Breast epithelium (tissue), 4 donors: ENCODE measurements at regions not wholly inside any gene's neighbourhood (a gene's known extent, or its start where the extent isn't known, plus 50 kb on each side); places are given as distances from the start of the nearest gene placed in this dataset.

Source experiments
- DNase-seq, 2 donors: peaks; one replicate each; pipeline ENCODE4 v3.0.0-alpha.2; 2019; ENCODE audit warnings: low spot score in 2 of 2
- H3K27ac ChIP-seq, 2 donors: fragments of 200-600 bp; sonication (generic) in 1 of 2; one replicate each; pipeline ENCODE4 v1.5.1; 2016 to 2019; ENCODE audit warnings: mild to moderate bottlenecking in 1 of 2
- H3K27me3 ChIP-seq, 2 donors: fragments of 200-600 bp; sonication (generic) in 1 of 2; one replicate each; pipeline versions ENCODE4 v1.5.1 to v1.6.0; 2017 to 2019; ENCODE audit warnings: control low read depth in 1 of 2, mild to moderate bottlenecking in 1 of 2
- H3K36me3 ChIP-seq: fragments of 200-600 bp; one replicate; pipeline ENCODE4 v1.5.1; 2019
- H3K4me1 ChIP-seq, 2 donors: fragments of 200-600 bp; sonication (generic); one replicate each; pipeline ENCODE4 v1.5.1; 2016 to 2019; ENCODE audit warnings: control low read depth in 1 of 2
- H3K4me3 ChIP-seq, 3 donors: fragments of 200-600 bp; sonication (generic); 1 replicate in 2 of 3; 2 replicates in 1 of 3; pipeline ENCODE4 v1.5.1; 2016 to 2019; ENCODE audit warnings: mild to moderate bottlenecking in 3 of 3, moderate library complexity in 2 of 3
- H3K9me3 ChIP-seq, 2 donors: fragments of 200-600 bp; sonication (generic) in 1 of 2; one replicate each; pipeline ENCODE4 v1.5.1; 2016 to 2019; ENCODE audit warnings: control low read depth in 1 of 2
- POLR2A ChIP-seq: fragments of 450-650 bp; IDR thresholded peaks from one replicate; pipeline ENCODE4 v1.6.1; 2016; ENCODE audit warnings: antibody characterized with exemption, mild to moderate bottlenecking, moderate library complexity
- POLR2AphosphoS5 ChIP-seq, 3 donors: sonication (generic); formaldehyde crosslinking; IDR thresholded peaks; one replicate each; pipeline ENCODE4 v1.6.1; 2017; ENCODE audit warnings: antibody characterized with exemption in 3 of 3
- intact Hi-C: fragments of 100-400 bp; cut with DNase I; formaldehyde crosslinking; loops from one replicate; pipeline ENCODE4 v1.15.1; 2023; ENCODE audit warnings: low total_unique reads
- TF ChIP-seq, protein P1 (sequence below), 3 donors: fragments of 450-650 bp; IDR thresholded peaks; one replicate each; pipeline ENCODE4 v1.5.1; 2016 to 2017; ENCODE audit warnings: antibody characterized with exemption in 3 of 3, mild to moderate bottlenecking in 3 of 3, moderate library complexity in 3 of 3

GRCh38 chrX:114363346-114363745, 220.5 kb upstream of the HTR2C start:
- no peaks in the 10 kb centered on the region for H3K9me3 ChIP-seq
- TF ChIP-seq, protein P1, sequence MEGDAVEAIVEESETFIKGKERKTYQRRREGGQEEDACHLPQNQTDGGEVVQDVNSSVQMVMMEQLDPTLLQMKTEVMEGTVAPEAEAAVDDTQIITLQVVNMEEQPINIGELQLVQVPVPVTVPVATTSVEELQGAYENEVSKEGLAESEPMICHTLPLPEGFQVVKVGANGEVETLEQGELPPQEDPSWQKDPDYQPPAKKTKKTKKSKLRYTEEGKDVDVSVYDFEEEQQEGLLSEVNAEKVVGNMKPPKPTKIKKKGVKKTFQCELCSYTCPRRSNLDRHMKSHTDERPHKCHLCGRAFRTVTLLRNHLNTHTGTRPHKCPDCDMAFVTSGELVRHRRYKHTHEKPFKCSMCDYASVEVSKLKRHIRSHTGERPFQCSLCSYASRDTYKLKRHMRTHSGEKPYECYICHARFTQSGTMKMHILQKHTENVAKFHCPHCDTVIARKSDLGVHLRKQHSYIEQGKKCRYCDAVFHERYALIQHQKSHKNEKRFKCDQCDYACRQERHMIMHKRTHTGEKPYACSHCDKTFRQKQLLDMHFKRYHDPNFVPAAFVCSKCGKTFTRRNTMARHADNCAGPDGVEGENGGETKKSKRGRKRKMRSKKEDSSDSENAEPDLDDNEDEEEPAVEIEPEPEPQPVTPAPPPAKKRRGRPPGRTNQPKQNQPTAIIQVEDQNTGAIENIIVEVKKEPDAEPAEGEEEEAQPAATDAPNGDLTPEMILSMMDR (IDR thresholded peaks at IDR 0.05): no peak
- TF ChIP-seq POLR2A: no peak
- TF ChIP-seq POLR2AphosphoS5 (IDR thresholded peaks at IDR 0.05): no peak
- no peaks in the 10 kb centered on the region for H3K36me3 ChIP-seq
- peaks cover 0 to 15% of the 10 kb centered on the region in 2 donors for H3K27me3 ChIP-seq
- no peak overlapping the region for H3K27ac ChIP-seq
- no peaks in the 10 kb centered on the region for H3K4me1 ChIP-seq
- intact Hi-C loops: no loop called here
- DNase-seq: no peak
- H3K4me3 ChIP-seq: no peak overlapping the region

GRCh38 chrX:114365065-114365834, 218.6 kb upstream of the HTR2C start:
- TF ChIP-seq POLR2A (no peak), POLR2AphosphoS5 (IDR thresholded peaks at IDR 0.05) (no peak)
- TF ChIP-seq, protein P1 (IDR thresholded peaks at IDR 0.05): no peak
- no peaks in the 10 kb centered on the region for H3K9me3 ChIP-seq
- no peak overlapping the region for H3K4me3 ChIP-seq
- H3K27ac ChIP-seq: no peak overlapping the region
- no peak for DNase-seq
- intact Hi-C loops: no loop called here
- H3K36me3 ChIP-seq: no peaks in the 10 kb centered on the region
- H3K4me1 ChIP-seq: no peaks in the 10 kb centered on the region
- peaks cover 0 to 20% of the 10 kb centered on the region in 2 donors for H3K27me3 ChIP-seq

DNA sequence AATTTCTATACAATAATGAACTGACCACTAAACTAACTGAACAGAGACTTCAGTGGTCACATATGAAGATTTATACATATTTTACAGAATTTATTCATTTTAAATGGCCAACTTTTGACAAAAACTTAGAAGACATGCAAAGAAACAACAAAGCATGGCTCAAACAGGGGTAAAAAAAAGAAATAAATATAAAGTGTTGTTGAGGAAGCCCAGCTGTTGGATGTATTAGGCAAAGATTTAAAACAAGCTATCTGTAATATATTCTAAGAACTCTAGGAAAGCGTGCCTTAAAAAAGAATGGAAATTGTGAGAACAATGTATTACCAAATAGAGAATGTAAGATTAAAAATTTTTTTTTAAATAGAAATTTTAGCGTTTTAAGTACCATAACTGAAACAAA, 210.9 kb upstream of the HTR2C start:
- no peak overlapping the region for H3K4me3 ChIP-seq
- DNase-seq: no peak
- peaks cover 0 to 26% of the 10 kb centered on the region in 2 donors for H3K27me3 ChIP-seq
- TF ChIP-seq, protein P1 (IDR thresholded peaks at IDR 0.05): no peak
- no peak for TF ChIP-seq POLR2AphosphoS5 (IDR thresholded peaks at IDR 0.05)
- TF ChIP-seq POLR2A: no peak
- H3K9me3 ChIP-seq: no peaks in the 10 kb centered on the region
- no peaks in the 10 kb centered on the region for H3K36me3 ChIP-seq
- intact Hi-C loops: no loop called here
- no peaks in the 10 kb centered on the region for H3K4me1 ChIP-seq
- no peak overlapping the region for H3K27ac ChIP-seq

DNA sequence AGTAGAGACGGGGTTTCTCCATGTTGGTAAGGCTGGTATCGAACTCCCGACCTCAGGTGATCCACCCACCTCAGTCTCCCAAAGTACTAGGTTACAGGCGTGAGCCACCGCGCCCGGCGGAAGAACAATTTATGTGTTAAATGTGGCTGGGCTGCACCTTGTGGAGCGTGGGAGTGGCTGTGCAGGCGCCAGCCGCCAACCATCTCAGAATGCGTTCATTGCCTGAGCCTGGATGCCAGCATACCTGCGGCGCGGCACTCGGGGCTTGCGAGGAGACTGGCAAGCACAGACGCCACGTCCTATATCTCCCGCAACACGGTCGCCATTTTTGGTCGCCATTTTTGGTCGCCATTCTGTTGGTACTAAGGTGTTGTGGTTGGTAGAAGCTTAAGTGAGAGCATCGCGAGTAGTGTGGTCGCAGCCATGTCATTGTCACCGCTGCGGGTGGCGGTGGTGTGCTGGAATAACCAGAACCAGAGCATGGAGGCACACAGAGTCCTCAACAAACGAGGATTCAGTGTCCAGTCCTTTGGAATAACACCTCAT, 193.6 kb upstream of the HTR2C start:
- Histone ChIP-seq H3K27me3 (peaks cover 0 to 10% of the 10 kb centered on the region in 2 donors), H3K36me3 (no peaks in the 10 kb centered on the region), H3K9me3 (no peaks in the 10 kb centered on the region), H3K4me3 (no peak overlapping the region), H3K4me1 (no peaks in the 10 kb centered on the region), H3K27ac (no peak overlapping the region)
- DNase-seq: no peak
- TF ChIP-seq POLR2AphosphoS5 (IDR thresholded peaks at IDR 0.05) (no peak), POLR2A (no peak)
- TF ChIP-seq, protein P1 (IDR thresholded peaks at IDR 0.05): no peak
- intact Hi-C loops: no loop called here
